ENCODE measurements at regions not wholly inside any gene's neighbourhood (a gene's known extent, or its start where the extent isn't known, plus 50 kb on each side); places are given as distances from the start of the nearest gene placed in this dataset.

GRCh38 chr21:22096314-22096713, 1098.1 kb downstream of the NCAM2 start:
- H4K20me1 ChIP-seq (ENCODE audit: insufficient read depth, low read length), result no peaks in the 10 kb centered on the region
- no peak overlapping the region for H3K9ac ChIP-seq (ENCODE audit: low read length)
- no peak overlapping the region for H3K27ac ChIP-seq (ENCODE audit: low read length)
- no peaks in the 10 kb centered on the region for H3K4me1 ChIP-seq (ENCODE audit: low read length)
- H3K9me3 ChIP-seq (ENCODE audit: insufficient read depth, low read length), result no peaks in the 10 kb centered on the region
- H2AFZ ChIP-seq (ENCODE audit: low read depth, low read length), result no peak overlapping the region
- no peaks in the 10 kb centered on the region for H3K27me3 ChIP-seq (ENCODE audit: low read depth, low read length)
- H3K4me2 ChIP-seq (ENCODE audit: low read length), result no peak overlapping the region
- no peaks in the 10 kb centered on the region for H3K79me2 ChIP-seq (ENCODE audit: low read length)
- H3K36me3 ChIP-seq (replicated peaks; ENCODE audit: low read depth, low read length), result no peaks in the 10 kb centered on the region
- TF ChIP-seq, protein P1, sequence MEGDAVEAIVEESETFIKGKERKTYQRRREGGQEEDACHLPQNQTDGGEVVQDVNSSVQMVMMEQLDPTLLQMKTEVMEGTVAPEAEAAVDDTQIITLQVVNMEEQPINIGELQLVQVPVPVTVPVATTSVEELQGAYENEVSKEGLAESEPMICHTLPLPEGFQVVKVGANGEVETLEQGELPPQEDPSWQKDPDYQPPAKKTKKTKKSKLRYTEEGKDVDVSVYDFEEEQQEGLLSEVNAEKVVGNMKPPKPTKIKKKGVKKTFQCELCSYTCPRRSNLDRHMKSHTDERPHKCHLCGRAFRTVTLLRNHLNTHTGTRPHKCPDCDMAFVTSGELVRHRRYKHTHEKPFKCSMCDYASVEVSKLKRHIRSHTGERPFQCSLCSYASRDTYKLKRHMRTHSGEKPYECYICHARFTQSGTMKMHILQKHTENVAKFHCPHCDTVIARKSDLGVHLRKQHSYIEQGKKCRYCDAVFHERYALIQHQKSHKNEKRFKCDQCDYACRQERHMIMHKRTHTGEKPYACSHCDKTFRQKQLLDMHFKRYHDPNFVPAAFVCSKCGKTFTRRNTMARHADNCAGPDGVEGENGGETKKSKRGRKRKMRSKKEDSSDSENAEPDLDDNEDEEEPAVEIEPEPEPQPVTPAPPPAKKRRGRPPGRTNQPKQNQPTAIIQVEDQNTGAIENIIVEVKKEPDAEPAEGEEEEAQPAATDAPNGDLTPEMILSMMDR (IDR thresholded peaks at IDR 0.05; ENCODE audit: low read depth, low read length), result no peak
- no peak for TF ChIP-seq EZH2phosphoT487 (IDR thresholded peaks at IDR 0.05; ENCODE audit: low read depth)
- no peak overlapping the region for H3K4me3 ChIP-seq (ENCODE audit: low read length)

- no peak overlapping the region for H2AFZ ChIP-seq (ENCODE audit: low read depth, low read length)
- no peaks in the 10 kb centered on the region for H3K9me3 ChIP-seq (ENCODE audit: insufficient read depth, low read length)
- no peak overlapping the region for H3K4me3 ChIP-seq (ENCODE audit: low read length)
- H3K4me1 ChIP-seq (ENCODE audit: low read length), result peaks cover 4% of the 10 kb centered on the region; the same call in 1 of the 2 replicates
- no peaks in the 10 kb centered on the region for H3K79me2 ChIP-seq (ENCODE audit: low read length)
- H3K27me3 ChIP-seq (ENCODE audit: low read depth, low read length), result no peaks in the 10 kb centered on the region
- H3K4me2 ChIP-seq (ENCODE audit: low read length), result no peak overlapping the region
- H4K20me1 ChIP-seq (ENCODE audit: insufficient read depth, low read length), result no peaks in the 10 kb centered on the region
- no peaks in the 10 kb centered on the region for H3K36me3 ChIP-seq (replicated peaks; ENCODE audit: low read depth, low read length)
- H3K9ac ChIP-seq (ENCODE audit: low read length), result no peak overlapping the region
- no peak for TF ChIP-seq EZH2phosphoT487 (IDR thresholded peaks at IDR 0.05; ENCODE audit: low read depth)
- TF ChIP-seq, protein P1 (IDR thresholded peaks at IDR 0.05; ENCODE audit: low read depth, low read length), result no peak
- H3K27ac ChIP-seq (ENCODE audit: low read length), result no peak overlapping the region
Observed at GRCh38 chr21:22106720-22107410, 1108.7 kb downstream of the NCAM2 start.

GRCh38 chr21:22115746-22116145, 1117.5 kb downstream of the NCAM2 start:
- H3K4me1 ChIP-seq (ENCODE audit: low read length), result no peaks in the 10 kb centered on the region
- no peaks in the 10 kb centered on the region for H3K36me3 ChIP-seq (replicated peaks; ENCODE audit: low read depth, low read length)
- no peaks in the 10 kb centered on the region for H4K20me1 ChIP-seq (ENCODE audit: insufficient read depth, low read length)
- no peak overlapping the region for H3K4me3 ChIP-seq (ENCODE audit: low read length)
- TF ChIP-seq EZH2phosphoT487 (IDR thresholded peaks at IDR 0.05; ENCODE audit: low read depth), result no peak
- TF ChIP-seq, protein P1 (IDR thresholded peaks at IDR 0.05; ENCODE audit: low read depth, low read length), result no peak
- H3K27ac ChIP-seq (ENCODE audit: low read length), result no peak overlapping the region
- H3K79me2 ChIP-seq (ENCODE audit: low read length), result no peaks in the 10 kb centered on the region
- H3K4me2 ChIP-seq (ENCODE audit: low read length), result no peak overlapping the region
- H3K9me3 ChIP-seq (ENCODE audit: insufficient read depth, low read length), result no peaks in the 10 kb centered on the region
- H3K27me3 ChIP-seq (ENCODE audit: low read depth, low read length), result no peaks in the 10 kb centered on the region
- no peak overlapping the region for H3K9ac ChIP-seq (ENCODE audit: low read length)
- H2AFZ ChIP-seq (ENCODE audit: low read depth, low read length), result no peak overlapping the region

GRCh38 chr21:22120616-22121266, 1122.5 kb downstream of the NCAM2 start:
- Histone ChIP-seq H3K27ac (ENCODE audit: low read length) (no peak overlapping the region), H3K9me3 (ENCODE audit: insufficient read depth, low read length) (no peaks in the 10 kb centered on the region), H3K27me3 (ENCODE audit: low read depth, low read length) (no peaks in the 10 kb centered on the region), H4K20me1 (ENCODE audit: insufficient read depth, low read length) (no peaks in the 10 kb centered on the region), H3K4me3 (ENCODE audit: low read length) (no peak overlapping the region), H3K4me2 (ENCODE audit: low read length) (no peak overlapping the region), H3K4me1 (ENCODE audit: low read length) (no peaks in the 10 kb centered on the region), H3K9ac (ENCODE audit: low read length) (no peak overlapping the region), H3K79me2 (ENCODE audit: low read length) (no peaks in the 10 kb centered on the region), H3K36me3 (replicated peaks; ENCODE audit: low read depth, low read length) (no peaks in the 10 kb centered on the region), H2AFZ (ENCODE audit: low read depth, low read length) (no peak overlapping the region)
- TF ChIP-seq EZH2phosphoT487 (IDR thresholded peaks at IDR 0.05; ENCODE audit: low read depth), result no peak
- TF ChIP-seq, protein P1 (IDR thresholded peaks at IDR 0.05; ENCODE audit: low read depth, low read length), result peak; percentile 44

All from OCI-LY3 (cell line).